Endodermal cell (in vitro differentiated cells): ENCODE measurements at regions not wholly inside any gene's neighbourhood (a gene's known extent, or its start where the extent isn't known, plus 50 kb on each side); places are given as distances from the start of the nearest gene placed in this dataset.

Source experiments
- DNase-seq: peaks from one replicate; pipeline ENCODE4 v3.0.0-alpha.2; 2017
- H3K27ac ChIP-seq: 2 replicates; pipeline ENCODE4 v1.5.1; 2013; ENCODE audit warnings: mild to moderate bottlenecking, low read depth, low read length, moderate library complexity
- H3K27me3 ChIP-seq: 2 replicates; pipeline ENCODE4 v1.6.1; 2013; ENCODE audit warnings: mild to moderate bottlenecking, low read length, moderate library complexity; ENCODE audit not compliant: insufficient read depth, control insufficient read depth, poor library complexity, severe bottlenecking
- H3K36me3 ChIP-seq: 2 replicates; pipeline ENCODE4 v1.7.0; 2013; ENCODE audit warnings: mild to moderate bottlenecking, low read length, moderate library complexity; ENCODE audit not compliant: control insufficient read depth, insufficient read depth
- H3K4me1 ChIP-seq: one replicate; pipeline ENCODE4 v1.7.0; 2013; ENCODE audit warnings: low read length; ENCODE audit not compliant: control insufficient read depth, insufficient read depth
- H3K4me3 ChIP-seq: 2 replicates; pipeline ENCODE4 v1.5.1; 2013; ENCODE audit warnings: mild to moderate bottlenecking, low read length, moderate library complexity
- H3K9ac ChIP-seq: 2 replicates; pipeline ENCODE4 v1.6.1; 2013; ENCODE audit warnings: mild to moderate bottlenecking, low read length, moderate library complexity; ENCODE audit not compliant: poor library complexity, severe bottlenecking; ENCODE audit errors: extremely low read depth
- H3K9me3 ChIP-seq: 2 replicates; pipeline ENCODE4 v1.6.1; 2013; ENCODE audit warnings: mild to moderate bottlenecking, low read length, moderate library complexity; ENCODE audit not compliant: control insufficient read depth
- H3K27ac Mint-ChIP-seq: 2 replicates; pipeline ENCODE4 v1.8.0; 2020; ENCODE audit warnings: mixed read lengths
- H3K27me3 Mint-ChIP-seq: 2 replicates; pipeline ENCODE4 v1.8.0; 2021; ENCODE audit warnings: mild to moderate bottlenecking, mixed read lengths; ENCODE audit not compliant: insufficient read depth
- H3K36me3 Mint-ChIP-seq: 2 replicates; pipeline ENCODE4 v1.8.0; 2020; ENCODE audit warnings: low read depth, mixed read lengths
- H3K4me1 Mint-ChIP-seq: 2 replicates; pipeline ENCODE4 v1.8.0; 2020; ENCODE audit warnings: mixed read lengths
- H3K4me3 Mint-ChIP-seq: 2 replicates; pipeline ENCODE4 v1.8.0; 2020; ENCODE audit warnings: mild to moderate bottlenecking, moderate library complexity, mixed read lengths
- H3K9me3 Mint-ChIP-seq: 2 replicates; pipeline ENCODE4 v1.8.0; 2020; ENCODE audit warnings: mild to moderate bottlenecking, mixed read lengths
- CTCF ChIP-seq: fragments of 200-600 bp; sonication (generic); conservative IDR thresholded peaks from 2 replicates; pipeline ENCODE4 v1.5.0; 2021; ENCODE audit warnings: antibody characterized with exemption, mild to moderate bottlenecking
- WGBS, 2 experiments: methylation state at CpG; one replicate each; pipeline versions ENCODE4 v1.1.5 to v1.1.7; 2013; ENCODE audit warnings: missing lambda C conversion rate in 2 of 2, mixed read lengths in 1 of 2; ENCODE audit not compliant: insufficient coverage in 1 of 2, insufficient read length in 1 of 2; 5-methylcytosine and 5-hydroxymethylcytosine counted together

GRCh38 chr7:65250216-65250615, 123.4 kb upstream of the ZNF92 start:
- H3K9me3 ChIP-seq = no peaks in the 10 kb centered on the region
- Mint-ChIP-seq H3K27ac (no peak overlapping the region), H3K36me3 (no peaks in the 10 kb centered on the region), H3K4me3 (peak overlapping the region; percentile 73), H3K4me1 (peaks cover 9% of the 10 kb centered on the region), H3K9me3 (no peaks in the 10 kb centered on the region), H3K27me3 (peaks cover 5% of the 10 kb centered on the region)
- 94 to 95% methylated on average over 3 of the region's 3 CpGs for WGBS, 2 experiments
- H3K27ac ChIP-seq = no peak overlapping the region
- peak overlapping the region; percentile 86 for H3K4me3 ChIP-seq
- no peaks in the 10 kb centered on the region for H3K36me3 ChIP-seq
- no peaks in the 10 kb centered on the region for H3K4me1 ChIP-seq
- H3K9ac ChIP-seq = no peak overlapping the region
- no peaks in the 10 kb centered on the region for H3K27me3 ChIP-seq
- DNase-seq = no peak
- TF ChIP-seq CTCF = no peak

GRCh38 chr7:65247491-65247890, 126.2 kb upstream of the ZNF92 start:
- Histone ChIP-seq H3K27ac (no peak overlapping the region), H3K27me3 (no peaks in the 10 kb centered on the region), H3K9me3 (no peaks in the 10 kb centered on the region), H3K4me3 (no peak overlapping the region), H3K4me1 (no peaks in the 10 kb centered on the region), H3K36me3 (no peaks in the 10 kb centered on the region), H3K9ac (no peak overlapping the region)
- Mint-ChIP-seq H3K4me1 (peaks cover 13% of the 10 kb centered on the region), H3K36me3 (no peaks in the 10 kb centered on the region), H3K4me3 (no peak overlapping the region), H3K27me3 (peaks cover 10% of the 10 kb centered on the region), H3K9me3 (no peaks in the 10 kb centered on the region), H3K27ac (no peak overlapping the region)
- no peak for DNase-seq
- TF ChIP-seq CTCF = peak; percentile 24
- 94 to 95% methylated on average over 4 to 5 of the region's 5 CpGs for WGBS, 2 experiments

GRCh38 chr7:65239707-65240352, 133.8 kb upstream of the ZNF92 start:
- DNase-seq = peak; percentile 94
- peak; percentile 52 for TF ChIP-seq CTCF
- Histone ChIP-seq H3K4me3 (peak overlapping the region; percentile 79), H3K9me3 (no peaks in the 10 kb centered on the region), H3K27me3 (no peaks in the 10 kb centered on the region), H3K36me3 (no peaks in the 10 kb centered on the region), H3K27ac (no peak overlapping the region), H3K9ac (peak overlapping the region; percentile 9), H3K4me1 (peaks cover 2% of the 10 kb centered on the region)
- no peaks in the 10 kb centered on the region for H3K9me3 Mint-ChIP-seq
- peaks cover 4% of the 10 kb centered on the region for H3K36me3 Mint-ChIP-seq
- H3K27me3 Mint-ChIP-seq = peaks cover 23% of the 10 kb centered on the region
- peak overlapping the region; percentile 62 for H3K4me3 Mint-ChIP-seq
- peaks cover 7% of the 10 kb centered on the region for H3K4me1 Mint-ChIP-seq
- peak overlapping the region; percentile 74 for H3K27ac Mint-ChIP-seq
- WGBS, 2 experiments = 0 to 5% methylated on average over 2 to 52 of the region's 52 CpGs
